NB4 (cell line): ENCODE measurements at regions not wholly inside any gene's neighbourhood (a gene's known extent, or its start where the extent isn't known, plus 50 kb on each side); places are given as distances from the start of the nearest gene placed in this dataset.

Experiments
- DNase-seq: peaks from one replicate; pipeline ENCODE4 v3.0.0; 2010; ENCODE audit warnings: low read depth
- H3K4me3 ChIP-seq: one replicate; pipeline ENCODE4 v1.5.1; 2011; ENCODE audit warnings: mild to moderate bottlenecking, low read depth, low read length, moderate library complexity
- CTCF ChIP-seq: IDR thresholded peaks from one replicate; pipeline ENCODE4 v1.5.1; 2012; ENCODE audit warnings: low read depth, low read length
- MAX ChIP-seq: IDR thresholded peaks from 2 replicates; pipeline ENCODE4 v1.6.1; 2011; ENCODE audit warnings: low read depth, low read length
- MYC ChIP-seq: IDR thresholded peaks from 2 replicates; pipeline ENCODE4 v1.6.1; 2011; ENCODE audit warnings: low read depth, low read length
- POLR2A ChIP-seq: IDR thresholded peaks from 2 replicates; pipeline ENCODE4 v1.6.1; 2011; ENCODE audit warnings: mild to moderate bottlenecking; ENCODE audit not compliant: insufficient read length; ENCODE audit errors: extremely low read depth

- no peak for DNase-seq
- no peak overlapping the region for H3K4me3 ChIP-seq
- TF ChIP-seq MYC: no peak
- no peak for TF ChIP-seq POLR2A
- no peak for TF ChIP-seq CTCF
- TF ChIP-seq MAX: no peak
These were observed 202.1 kb upstream of the PLXNA2 start for GRCh38 chr1:208446271-208446691.

- no peak overlapping the region for H3K4me3 ChIP-seq
- TF ChIP-seq MYC: no peak
- TF ChIP-seq POLR2A: no peak
- no peak for TF ChIP-seq CTCF
- no peak for TF ChIP-seq MAX
- DNase-seq: no peak
These were observed 204.2 kb upstream of the PLXNA2 start for GRCh38 chr1:208448425-208448824.

GRCh38 chr1:208449951-208450350, 205.8 kb upstream of the PLXNA2 start:
- H3K4me3 ChIP-seq: no peak overlapping the region
- no peak for DNase-seq
- TF ChIP-seq MAX (no peak), POLR2A (no peak), MYC (no peak), CTCF (no peak)

- DNase-seq: no peak
These were observed 206.8 kb upstream of the PLXNA2 start for GRCh38 chr1:208450958-208451357.

GRCh38 chr1:208455821-208456220, 211.6 kb upstream of the PLXNA2 start:
- TF ChIP-seq CTCF (no peak), MAX (no peak), POLR2A (no peak), MYC (no peak)
- no peak overlapping the region for H3K4me3 ChIP-seq
- DNase-seq: no peak

More at GRCh38 chr1:208450958-208451357, 206.8 kb upstream of the PLXNA2 start:
- TF ChIP-seq MAX (no peak), MYC (no peak), POLR2A (no peak), CTCF (no peak)
- H3K4me3 ChIP-seq: no peak overlapping the region

- H3K4me3 ChIP-seq: no peak overlapping the region
- no peak for DNase-seq
- TF ChIP-seq MYC: no peak
- TF ChIP-seq POLR2A: no peak
- TF ChIP-seq MAX: no peak
- no peak for TF ChIP-seq CTCF
These were observed 212.3 kb upstream of the PLXNA2 start for GRCh38 chr1:208456487-208456886.
